CD14-positive monocyte (primary cell): ENCODE measurements at regions not wholly inside any gene's neighbourhood (a gene's known extent, or its start where the extent isn't known, plus 50 kb on each side); places are given as distances from the start of the nearest gene placed in this dataset.

Experiments
- DNase-seq, 3 donors: peaks; one replicate each; pipeline ENCODE4 v3.0.0-alpha.2; 2011 to 2022
- H2AFZ ChIP-seq: 2 replicates; pipeline ENCODE4 v1.6.0; 2012; ENCODE audit warnings: mild to moderate bottlenecking, low read depth, low read length, inconsistent platforms; ENCODE audit not compliant: insufficient read depth, poor library complexity, severe bottlenecking
- H3K27ac ChIP-seq, 2 donors: 1 replicate in 1 of 2; 2 replicates in 1 of 2; pipeline ENCODE4 v1.5.1; 2012 to 2013; ENCODE audit warnings: low read length in 2 of 2, control low read depth in 1 of 2, inconsistent platforms in 1 of 2, low read depth in 1 of 2, mild to moderate bottlenecking in 1 of 2
- H3K27me3 ChIP-seq, 2 donors: one replicate each; pipeline versions ENCODE4 v1.6.0 to v1.6.1; 2011 to 2013; ENCODE audit warnings: low read length in 2 of 2; ENCODE audit not compliant: control insufficient read depth in 2 of 2, insufficient read depth in 2 of 2
- H3K36me3 ChIP-seq, 2 donors: replicated peaks in 1 of 2; 1 replicate in 1 of 2; 2 replicates in 1 of 2; pipeline versions ENCODE4 v1.5.1 to v1.6.1; 2012 to 2013; ENCODE audit warnings: low read length in 2 of 2, control low read depth in 1 of 2, inconsistent platforms in 1 of 2, mild to moderate bottlenecking in 1 of 2; ENCODE audit not compliant: insufficient read depth in 2 of 2, control insufficient read depth in 1 of 2
- H3K4me1 ChIP-seq, 2 donors: 1 replicate in 1 of 2; 2 replicates in 1 of 2; pipeline versions ENCODE4 v1.5.1 to v1.6.1; 2012 to 2013; ENCODE audit warnings: low read length in 2 of 2, control low read depth in 1 of 2, inconsistent platforms in 1 of 2, mild to moderate bottlenecking in 1 of 2, moderate library complexity in 1 of 2; ENCODE audit not compliant: insufficient read depth in 2 of 2, control insufficient read depth in 1 of 2
- H3K4me2 ChIP-seq: replicated peaks from 2 replicates; pipeline ENCODE3; 2012; ENCODE audit warnings: low read length, moderate library complexity, mild to moderate bottlenecking; ENCODE audit not compliant: poor library complexity, severe bottlenecking; ENCODE audit errors: extremely low read depth
- H3K4me3 ChIP-seq, 3 experiments: fragments of 200-600 bp in 1 of 3; sonication (generic) in 1 of 3; replicated peaks in 1 of 3; 1 replicate in 2 of 3; 2 replicates in 1 of 3; pipeline ENCODE4 v1.5.1; 2011 to 2013; ENCODE audit warnings: low read length in 3 of 3, mild to moderate bottlenecking in 3 of 3, control low read depth in 2 of 3, low read depth in 2 of 3, inconsistent platforms in 1 of 3, moderate library complexity in 1 of 3
- H3K79me2 ChIP-seq: 2 replicates; pipeline ENCODE4 v1.6.0; 2012; ENCODE audit warnings: mild to moderate bottlenecking, control low read depth, inconsistent platforms, low read length, moderate library complexity; ENCODE audit not compliant: insufficient read depth
- H3K9ac ChIP-seq: 2 replicates; pipeline ENCODE4 v1.6.0; 2017; ENCODE audit warnings: low read length, mild to moderate bottlenecking; ENCODE audit not compliant: insufficient read depth, poor library complexity, severe bottlenecking
- H3K9me3 ChIP-seq, 2 donors: replicated peaks in 1 of 2; 1 replicate in 1 of 2; 2 replicates in 1 of 2; pipeline versions ENCODE4 v1.5.1 to v1.6.1; 2012 to 2013; ENCODE audit warnings: low read length in 2 of 2, control low read depth in 1 of 2; ENCODE audit not compliant: control insufficient read depth in 1 of 2, insufficient read depth in 1 of 2
- H4K20me1 ChIP-seq: 2 replicates; pipeline ENCODE4 v1.6.0; 2012; ENCODE audit warnings: mild to moderate bottlenecking, low read length, control low read depth, moderate library complexity; ENCODE audit not compliant: insufficient read depth
- H3K27ac Mint-ChIP-seq, 7 donors: one replicate each; pipeline ENCODE4 v1.8.0; 2020; ENCODE audit warnings: mild to moderate bottlenecking in 7 of 7, mixed read lengths in 7 of 7, moderate library complexity in 6 of 7, inconsistent platforms in 2 of 7
- H3K27me3 Mint-ChIP-seq, 3 donors: one replicate each; pipeline ENCODE4 v1.8.0; 2021 to 2022; ENCODE audit warnings: low read depth in 3 of 3, mild to moderate bottlenecking in 3 of 3, mixed read lengths in 3 of 3, moderate library complexity in 3 of 3, inconsistent platforms in 1 of 3
- H3K36me3 Mint-ChIP-seq, 2 donors: one replicate each; pipeline ENCODE4 v1.8.0; 2020; ENCODE audit warnings: mixed read lengths in 2 of 2, inconsistent platforms in 1 of 2, mild to moderate bottlenecking in 1 of 2
- H3K4me1 Mint-ChIP-seq: one replicate; pipeline ENCODE4 v1.8.0; 2020; ENCODE audit warnings: mild to moderate bottlenecking, mixed read lengths
- H3K4me3 Mint-ChIP-seq, 2 donors: one replicate each; pipeline ENCODE4 v1.8.0; 2020; ENCODE audit warnings: mild to moderate bottlenecking in 2 of 2, mixed read lengths in 2 of 2, moderate library complexity in 1 of 2
- H3K9me3 Mint-ChIP-seq, 7 donors: one replicate each; pipeline ENCODE4 v1.8.0; 2020 to 2022; ENCODE audit warnings: mixed read lengths in 7 of 7, mild to moderate bottlenecking in 6 of 7, moderate library complexity in 6 of 7, inconsistent platforms in 2 of 7
- WGBS: methylation state at CpG from one replicate; pipeline ENCODE4 v1.1.5; 2013; ENCODE audit warnings: missing lambda C conversion rate; ENCODE audit not compliant: insufficient coverage; 5-methylcytosine and 5-hydroxymethylcytosine counted together
- intact Hi-C, 2 donors: fragments of 100-400 bp; cut with micrococcal nuclease; formaldehyde crosslinking; loops; one replicate each; pipeline versions ENCODE4 v1.15.0 to v1.15.1; 2023
- TF ChIP-seq, protein P1 (sequence below): fragments of 200-600 bp; IDR thresholded peaks from one replicate; pipeline ENCODE4 v1.8.0; 2022; ENCODE audit warnings: antibody characterized with exemption, mild to moderate bottlenecking

- TF ChIP-seq, protein P1, sequence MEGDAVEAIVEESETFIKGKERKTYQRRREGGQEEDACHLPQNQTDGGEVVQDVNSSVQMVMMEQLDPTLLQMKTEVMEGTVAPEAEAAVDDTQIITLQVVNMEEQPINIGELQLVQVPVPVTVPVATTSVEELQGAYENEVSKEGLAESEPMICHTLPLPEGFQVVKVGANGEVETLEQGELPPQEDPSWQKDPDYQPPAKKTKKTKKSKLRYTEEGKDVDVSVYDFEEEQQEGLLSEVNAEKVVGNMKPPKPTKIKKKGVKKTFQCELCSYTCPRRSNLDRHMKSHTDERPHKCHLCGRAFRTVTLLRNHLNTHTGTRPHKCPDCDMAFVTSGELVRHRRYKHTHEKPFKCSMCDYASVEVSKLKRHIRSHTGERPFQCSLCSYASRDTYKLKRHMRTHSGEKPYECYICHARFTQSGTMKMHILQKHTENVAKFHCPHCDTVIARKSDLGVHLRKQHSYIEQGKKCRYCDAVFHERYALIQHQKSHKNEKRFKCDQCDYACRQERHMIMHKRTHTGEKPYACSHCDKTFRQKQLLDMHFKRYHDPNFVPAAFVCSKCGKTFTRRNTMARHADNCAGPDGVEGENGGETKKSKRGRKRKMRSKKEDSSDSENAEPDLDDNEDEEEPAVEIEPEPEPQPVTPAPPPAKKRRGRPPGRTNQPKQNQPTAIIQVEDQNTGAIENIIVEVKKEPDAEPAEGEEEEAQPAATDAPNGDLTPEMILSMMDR, result no peak
- H3K4me3 Mint-ChIP-seq, result no peak overlapping the region
- Histone ChIP-seq H3K27ac (no peak overlapping the region), H3K4me3 (no peak overlapping the region), H3K27me3 (no peaks in the 10 kb centered on the region), H3K4me2 (no peak overlapping the region), H2AFZ (no peak overlapping the region), H3K9me3 (no peaks in the 10 kb centered on the region), H3K4me1 (no peaks in the 10 kb centered on the region), H3K9ac (no peak overlapping the region), H4K20me1 (no peaks in the 10 kb centered on the region), H3K36me3 (no peaks in the 10 kb centered on the region), H3K79me2 (no peaks in the 10 kb centered on the region)
- peaks cover 0 to 18% (median 2%) of the 10 kb centered on the region in 7 donors for H3K9me3 Mint-ChIP-seq
- no CpG with 5 or more reads among the region's 4 CpGs for WGBS
- DNase-seq, result no peak
- no peaks in the 10 kb centered on the region for H3K27me3 Mint-ChIP-seq
- H3K4me1 Mint-ChIP-seq, result no peaks in the 10 kb centered on the region
- H3K36me3 Mint-ChIP-seq, result no peaks in the 10 kb centered on the region
- no peak overlapping the region for H3K27ac Mint-ChIP-seq
- intact Hi-C loops, result no loop called here
Measured at GRCh38 chr4:43243433-43244116, 351.1 kb downstream of the GRXCR1 start.

- Histone ChIP-seq H3K4me2 (no peak overlapping the region), H3K9ac (no peak overlapping the region), H3K4me1 (no peaks in the 10 kb centered on the region), H3K79me2 (no peaks in the 10 kb centered on the region), H4K20me1 (no peaks in the 10 kb centered on the region), H3K4me3 (no peak overlapping the region), H3K27ac (no peak overlapping the region), H2AFZ (no peak overlapping the region), H3K27me3 (no peaks in the 10 kb centered on the region), H3K9me3 (no peaks in the 10 kb centered on the region), H3K36me3 (no peaks in the 10 kb centered on the region)
- no peak overlapping the region for H3K27ac Mint-ChIP-seq
- no peaks in the 10 kb centered on the region for H3K4me1 Mint-ChIP-seq
- no peak overlapping the region for H3K4me3 Mint-ChIP-seq
- peaks cover 0 to 18% (median 4%) of the 10 kb centered on the region in 7 donors for H3K9me3 Mint-ChIP-seq
- intact Hi-C loops, result no loop called here
- no peak for DNase-seq
- TF ChIP-seq, protein P1, result no peak
- WGBS, result no CpG with 5 or more reads among the region's 1 CpG
- no peaks in the 10 kb centered on the region for H3K27me3 Mint-ChIP-seq
- no peaks in the 10 kb centered on the region for H3K36me3 Mint-ChIP-seq
Measured at GRCh38 chr4:43244688-43245382, 352.3 kb downstream of the GRXCR1 start.
